ENCODE measurements at regions not wholly inside any gene's neighbourhood (a gene's known extent, or its start where the extent isn't known, plus 50 kb on each side); places are given as distances from the start of the nearest gene placed in this dataset.

GRCh38 chr2:120607506-120607905 is 128.2 kb upstream of the GLI2 start:
- H3K79me2 ChIP-seq (ENCODE audit: insufficient read depth, low read length): no peaks in the 10 kb centered on the region
- no peak overlapping the region for H3K4me3 ChIP-seq (ENCODE audit: low read depth in 1 of 2, low read length in 2 of 2)

GRCh38 chr2:120607996-120608395 is 127.7 kb upstream of the GLI2 start:
- no peak overlapping the region for H3K4me3 ChIP-seq (ENCODE audit: low read depth in 1 of 2, low read length in 2 of 2)
- no peak overlapping the region for H3K9ac ChIP-seq (ENCODE audit: low read depth, low read length)
- H4K20me1 ChIP-seq (ENCODE audit: insufficient read depth, low read length): no peaks in the 10 kb centered on the region
- H3K79me2 ChIP-seq (ENCODE audit: insufficient read depth, low read length): no peaks in the 10 kb centered on the region
- no peak overlapping the region for H3K4me2 ChIP-seq (ENCODE audit: insufficient read depth, low read length)
- H3K27me3 ChIP-seq (ENCODE audit: insufficient read depth, low read length, poor library complexity): peaks cover 8% of the 10 kb centered on the region
- no peak overlapping the region for H2AFZ ChIP-seq (ENCODE audit: low read depth, low read length)
- H3K27ac ChIP-seq (ENCODE audit: low read length): no peak overlapping the region
- ATAC-seq (ENCODE audit: insufficient read depth, low read depth) (no peak), DNase-seq (no peak)
- H3K9me3 ChIP-seq (ENCODE audit: insufficient read depth, low read length, severe bottlenecking): no peaks in the 10 kb centered on the region
- H3K4me1 ChIP-seq (ENCODE audit: insufficient read depth, low read length): no peaks in the 10 kb centered on the region
- TF ChIP-seq CTCF (IDR thresholded peaks at IDR 0.05; ENCODE audit: borderline replicate concordance, extremely low read depth, low read length, poor library complexity, severe bottlenecking) (no peak), EZH2 (IDR thresholded peaks at IDR 0.05; ENCODE audit: borderline replicate concordance, low read depth, low read length, severe bottlenecking) (no peak)
- no peaks in the 10 kb centered on the region for H3K36me3 ChIP-seq (ENCODE audit: insufficient read depth, low read length)

More at GRCh38 chr2:120607506-120607905, 128.2 kb upstream of the GLI2 start:
- TF ChIP-seq CTCF (IDR thresholded peaks at IDR 0.05; ENCODE audit: borderline replicate concordance, extremely low read depth, low read length, poor library complexity, severe bottlenecking): no peak
- no peak for TF ChIP-seq EZH2 (IDR thresholded peaks at IDR 0.05; ENCODE audit: borderline replicate concordance, low read depth, low read length, severe bottlenecking)
- ATAC-seq (ENCODE audit: insufficient read depth, low read depth) (no peak), DNase-seq (no peak)
- Histone ChIP-seq H3K36me3 (ENCODE audit: insufficient read depth, low read length) (no peaks in the 10 kb centered on the region), H3K27me3 (ENCODE audit: insufficient read depth, low read length, poor library complexity) (peaks cover 8% of the 10 kb centered on the region), H3K9me3 (ENCODE audit: insufficient read depth, low read length, severe bottlenecking) (no peaks in the 10 kb centered on the region), H4K20me1 (ENCODE audit: insufficient read depth, low read length) (no peaks in the 10 kb centered on the region), H3K4me2 (ENCODE audit: insufficient read depth, low read length) (no peak overlapping the region), H2AFZ (ENCODE audit: low read depth, low read length) (no peak overlapping the region), H3K4me1 (ENCODE audit: insufficient read depth, low read length) (no peaks in the 10 kb centered on the region), H3K27ac (ENCODE audit: low read length) (no peak overlapping the region), H3K9ac (ENCODE audit: low read depth, low read length) (no peak overlapping the region)

- Histone ChIP-seq H3K9ac (ENCODE audit: low read depth, low read length) (no peak overlapping the region), H2AFZ (ENCODE audit: low read depth, low read length) (no peak overlapping the region), H3K4me2 (ENCODE audit: insufficient read depth, low read length) (no peak overlapping the region), H3K27ac (ENCODE audit: low read length) (no peak overlapping the region), H3K4me3 (ENCODE audit: low read depth in 1 of 2, low read length in 2 of 2) (no peak overlapping the region), H3K27me3 (ENCODE audit: insufficient read depth, low read length, poor library complexity) (peaks cover 8% of the 10 kb centered on the region), H4K20me1 (ENCODE audit: insufficient read depth, low read length) (no peaks in the 10 kb centered on the region), H3K9me3 (ENCODE audit: insufficient read depth, low read length, severe bottlenecking) (no peaks in the 10 kb centered on the region), H3K36me3 (ENCODE audit: insufficient read depth, low read length) (no peaks in the 10 kb centered on the region), H3K4me1 (ENCODE audit: insufficient read depth, low read length) (no peaks in the 10 kb centered on the region), H3K79me2 (ENCODE audit: insufficient read depth, low read length) (no peaks in the 10 kb centered on the region)
- ATAC-seq (ENCODE audit: insufficient read depth, low read depth) (no peak), DNase-seq (no peak)
- TF ChIP-seq CTCF (IDR thresholded peaks at IDR 0.05; ENCODE audit: borderline replicate concordance, extremely low read depth, low read length, poor library complexity, severe bottlenecking): no peak
- TF ChIP-seq EZH2 (IDR thresholded peaks at IDR 0.05; ENCODE audit: borderline replicate concordance, low read depth, low read length, severe bottlenecking): no peak
Observed at GRCh38 chr2:120609826-120610395, 125.8 kb upstream of the GLI2 start.
